ENCODE measurements at regions not wholly inside any gene's neighbourhood (a gene's known extent, or its start where the extent isn't known, plus 50 kb on each side); places are given as distances from the start of the nearest gene placed in this dataset.
"Not testable (repeated sequence)": the region's sequence is repeated elsewhere in the genome, so short reads cannot be mapped to it uniquely, and the experiment has no call there.

- DNase-seq, result no peak
Measured at GRCh38 chr9:86645303-86645702, 291.1 kb upstream of the TUT7 start.

- DNase-seq, result no peak
Measured at GRCh38 chr9:86644675-86645034, 290.4 kb upstream of the TUT7 start.

GRCh38 chr9:86643946-86644674, 289.9 kb upstream of the TUT7 start:
- DNase-seq, result no peak

GRCh38 chr9:86642721-86643120, 288.5 kb upstream of the TUT7 start:
- no peak for DNase-seq

- no peak for DNase-seq
Measured at GRCh38 chr9:86641970-86642369, 287.8 kb upstream of the TUT7 start.

- no peak for DNase-seq
Measured at GRCh38 chr9:86639899-86640379, 285.7 kb upstream of the TUT7 start.

GRCh38 chr9:86639287-86639686, 285.1 kb upstream of the TUT7 start:
- no peak for DNase-seq

- DNase-seq, result no peak
Measured at GRCh38 chr9:86638109-86638508, 283.9 kb upstream of the TUT7 start.

- no peak for DNase-seq
Measured at GRCh38 chr9:86637515-86637914, 283.3 kb upstream of the TUT7 start.

- no peak for DNase-seq
Measured at GRCh38 chr9:86636519-86636918, 282.3 kb upstream of the TUT7 start.

GRCh38 chr9:86636038-86636437, 281.8 kb upstream of the TUT7 start:
- no peak for DNase-seq

GRCh38 chr9:86634501-86634900, 280.3 kb upstream of the TUT7 start:
- DNase-seq, result no peak

GRCh38 chr9:86633945-86634344, 279.7 kb upstream of the TUT7 start:
- no peak for DNase-seq

- no peak for DNase-seq
Measured at GRCh38 chr9:86632537-86632936, 278.3 kb upstream of the TUT7 start.

- no peak for DNase-seq
Measured at GRCh38 chr9:86629530-86629929, 275.3 kb upstream of the TUT7 start.

GRCh38 chr9:86626802-86627201, 272.6 kb upstream of the TUT7 start:
- no peak for DNase-seq

- DNase-seq, result no peak
Measured at GRCh38 chr9:86624630-86625029, 270.4 kb upstream of the TUT7 start.

- DNase-seq, result no peak
Measured at GRCh38 chr9:86614871-86615849, 260.9 kb upstream of the TUT7 start.

- no peak for DNase-seq
Measured at GRCh38 chr9:86613943-86614342, 259.7 kb upstream of the TUT7 start.

GRCh38 chr9:86611534-86611933, 257.3 kb upstream of the TUT7 start:
- not testable (repeated sequence) for DNase-seq

GRCh38 chr9:86605303-86605702, 251.1 kb upstream of the TUT7 start:
- no peak for DNase-seq

- no peak for DNase-seq
Measured at GRCh38 chr9:86604741-86605140, 250.5 kb upstream of the TUT7 start.

- no peak for DNase-seq
Measured at GRCh38 chr9:86602715-86603114, 248.5 kb upstream of the TUT7 start.

GRCh38 chr9:86601697-86602096, 247.5 kb upstream of the TUT7 start:
- DNase-seq, result no peak
